GM21515 (cell line): ENCODE measurements at regions not wholly inside any gene's neighbourhood (a gene's known extent, or its start where the extent isn't known, plus 50 kb on each side); places are given as distances from the start of the nearest gene placed in this dataset.

Experiments
- ATAC-seq: cut with Tn5 transposase; IDR thresholded peaks from one replicate; pipeline ENCODE4 v1.9.1; 2021; ENCODE audit not compliant: unreplicated experiment

DNA sequence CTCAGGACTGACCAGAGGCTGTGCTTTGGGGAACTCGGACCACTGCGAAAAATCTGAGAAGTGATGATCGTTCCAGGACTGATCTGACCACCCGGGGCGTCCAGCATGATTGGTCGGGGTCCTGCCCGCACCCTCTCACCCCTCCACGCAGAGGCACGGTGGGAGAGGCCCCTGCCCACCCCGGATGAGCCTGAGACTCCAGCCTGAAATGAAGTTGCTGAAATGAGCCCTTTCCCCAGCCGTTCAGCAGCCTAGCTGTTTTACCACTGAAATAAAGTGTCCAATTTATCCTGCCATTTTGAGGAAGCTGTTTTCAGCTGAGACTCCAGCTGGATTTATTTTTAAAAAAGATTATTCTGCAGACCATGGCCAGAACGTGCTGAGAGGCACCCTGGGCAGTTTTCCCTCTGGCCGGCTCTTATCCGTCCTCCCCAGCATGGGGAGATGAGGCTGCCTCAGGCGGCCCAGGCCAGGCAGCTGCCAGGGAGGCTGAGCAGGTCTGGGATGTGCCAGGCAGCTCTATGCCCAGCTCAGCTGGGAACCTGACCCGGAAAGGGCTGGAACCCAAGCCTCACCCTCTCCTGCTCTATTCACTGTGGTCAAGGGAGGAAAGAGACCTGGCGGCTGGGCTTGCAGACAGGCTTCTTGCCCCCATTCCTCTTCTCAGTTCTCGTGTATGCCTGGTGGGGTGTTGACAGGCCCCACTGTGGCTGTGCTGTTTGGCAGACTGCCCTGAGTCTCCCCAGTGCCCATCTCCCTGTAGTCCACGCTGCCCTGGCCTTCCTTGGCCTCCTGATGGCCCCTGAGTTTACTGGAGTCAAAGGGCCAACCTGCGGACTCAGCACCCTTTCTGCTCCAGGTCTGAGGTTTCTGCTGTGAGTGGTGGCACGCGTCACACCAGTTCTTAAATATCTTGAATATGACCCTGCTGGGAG, 161.0 kb upstream of the B3GAT1 start:
- ATAC-seq: no peak

DNA sequence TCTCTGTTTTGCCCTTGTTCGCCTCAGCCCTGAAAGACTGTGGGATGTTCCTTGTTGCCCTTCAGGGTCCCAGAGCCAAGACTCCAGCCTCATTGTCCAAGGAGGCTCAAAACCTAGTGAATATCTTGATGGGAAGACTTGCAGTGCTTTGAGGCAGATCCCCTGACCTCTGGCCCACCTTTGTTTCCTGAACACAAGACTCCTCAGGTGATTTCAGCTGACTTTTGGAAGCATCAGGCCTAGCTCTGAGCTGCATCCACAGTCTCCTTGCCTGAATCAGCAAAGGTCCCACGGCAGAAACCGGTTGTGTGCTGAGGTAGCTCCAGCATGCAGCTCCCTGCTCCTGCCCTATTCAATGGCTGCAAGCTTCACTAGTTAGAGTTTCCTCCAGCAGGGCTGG, 159.3 kb upstream of the B3GAT1 start:
- ATAC-seq: no peak

DNA sequence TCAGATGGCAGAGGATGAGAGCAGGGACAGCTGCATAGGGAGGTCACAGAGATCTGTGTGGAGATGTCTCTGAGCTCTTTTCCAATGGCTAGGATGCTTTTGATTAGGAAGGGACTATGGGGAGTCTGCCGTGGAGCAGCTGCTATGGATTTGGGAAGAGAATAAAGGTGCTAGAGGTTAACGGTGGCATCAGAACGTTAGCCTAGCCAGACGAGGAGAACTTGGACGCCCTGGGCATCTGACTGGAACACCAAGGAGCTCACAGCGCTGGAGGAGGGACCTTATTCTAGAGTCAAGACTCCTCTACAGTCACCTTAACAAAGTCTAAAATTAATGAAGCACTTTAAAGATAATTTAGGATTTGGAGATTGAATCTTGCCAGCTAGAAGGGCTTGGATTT, 157.2 kb upstream of the B3GAT1 start:
- ATAC-seq: no peak

DNA sequence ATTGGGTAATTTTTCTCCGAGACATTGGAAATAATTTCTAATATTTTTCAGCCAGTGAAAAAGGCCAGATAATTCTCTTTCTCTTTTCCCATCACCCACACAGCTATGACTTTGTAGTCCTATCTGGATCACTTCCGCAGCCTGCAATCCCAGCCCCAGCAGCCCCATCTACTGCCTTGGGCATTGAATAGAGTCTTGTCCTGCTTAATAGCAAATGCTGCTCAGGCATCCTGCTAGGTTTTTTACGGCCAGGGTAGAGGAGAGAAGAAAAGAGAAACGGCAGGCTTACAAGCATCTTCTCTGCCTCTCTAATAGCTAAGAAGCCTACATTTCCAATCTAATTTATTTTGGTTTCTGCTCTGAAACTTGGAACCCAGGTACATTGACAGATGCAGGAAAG, 154.3 kb upstream of the B3GAT1 start:
- ATAC-seq: no peak

DNA sequence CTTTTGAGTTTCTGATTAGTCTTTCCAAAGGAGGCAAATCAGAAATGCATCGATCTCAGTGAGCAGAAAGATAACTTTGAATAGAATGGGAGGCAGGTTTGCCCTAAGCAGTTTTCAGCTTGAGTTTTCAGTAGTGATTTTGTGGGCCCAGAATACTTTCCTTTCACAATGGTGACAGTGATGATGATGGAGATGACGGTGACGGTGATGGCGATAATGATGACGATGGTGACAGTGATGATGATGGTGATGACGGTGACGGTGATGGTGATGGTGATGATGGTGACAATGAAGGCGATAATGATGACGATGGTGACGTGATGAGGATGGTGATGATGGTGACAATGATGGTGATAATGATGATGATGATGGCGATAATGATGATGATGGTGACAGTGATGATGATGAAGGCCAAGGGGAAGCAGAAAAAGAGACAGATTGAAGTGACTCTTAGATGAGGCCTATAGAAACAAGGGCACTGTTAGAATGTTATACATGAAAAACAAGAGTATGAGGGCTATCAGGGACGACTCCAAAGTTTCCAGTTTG, 153.4 kb upstream of the B3GAT1 start:
- no peak for ATAC-seq

DNA sequence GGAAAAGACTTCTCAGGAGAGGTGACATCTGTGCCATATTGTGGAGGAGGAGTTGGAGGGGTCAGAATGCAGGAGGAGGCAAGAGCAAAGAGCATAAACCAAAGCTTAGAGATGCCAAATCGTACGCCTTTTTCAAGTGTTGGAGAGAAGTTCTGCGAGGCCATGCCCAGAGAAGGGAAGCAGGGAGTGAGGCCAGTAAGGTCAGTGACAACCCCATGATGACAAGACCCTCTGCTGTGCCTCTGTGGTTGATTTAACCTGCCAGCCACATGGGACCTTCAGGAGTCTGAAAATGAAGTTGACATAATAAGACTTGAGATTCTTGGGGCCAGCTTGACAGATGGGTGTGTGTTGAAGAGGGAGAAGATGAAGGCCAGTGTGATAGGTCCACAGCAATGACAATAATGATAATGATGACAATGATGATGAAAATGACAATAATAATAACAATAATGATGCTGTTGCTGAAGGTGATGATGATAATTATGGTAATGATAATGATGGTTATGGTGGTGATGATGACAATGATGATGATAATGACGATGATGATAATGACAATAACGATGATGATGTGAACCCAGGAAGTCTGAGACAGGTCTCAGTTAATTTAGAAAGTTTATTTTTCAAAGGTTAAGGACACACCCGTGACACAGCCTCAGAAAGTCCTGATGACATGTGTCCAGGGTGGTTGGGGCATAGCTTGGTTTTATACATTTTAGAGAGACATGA, 152.6 kb upstream of the B3GAT1 start:
- ATAC-seq: no peak

DNA sequence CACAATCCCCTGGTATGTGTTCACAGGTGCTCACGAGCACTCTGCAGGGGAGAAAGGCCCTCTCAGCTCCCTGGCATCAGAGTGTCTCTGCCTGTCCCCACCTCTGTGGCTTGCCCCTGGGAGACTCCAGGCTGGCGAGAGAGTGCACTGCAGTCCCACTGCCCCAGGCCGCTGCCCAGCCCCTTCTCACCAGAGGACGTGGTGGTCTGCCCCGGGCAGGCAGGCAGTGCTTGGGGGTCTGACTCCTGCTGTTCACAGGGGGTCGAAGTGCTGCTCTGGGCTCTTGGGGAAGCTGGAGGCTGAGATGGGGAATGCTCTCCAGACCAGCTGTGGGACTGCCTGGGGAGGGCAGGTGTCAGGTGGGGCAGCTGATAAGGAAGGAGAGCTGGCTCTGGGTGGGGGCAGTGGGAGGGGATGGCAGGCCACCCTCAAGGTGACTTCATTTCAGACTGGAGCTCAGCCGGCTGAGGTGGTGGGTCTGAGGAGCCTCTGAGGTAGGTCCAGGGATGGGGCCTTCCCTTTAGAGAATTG, 151.0 kb upstream of the B3GAT1 start:
- no peak for ATAC-seq

DNA sequence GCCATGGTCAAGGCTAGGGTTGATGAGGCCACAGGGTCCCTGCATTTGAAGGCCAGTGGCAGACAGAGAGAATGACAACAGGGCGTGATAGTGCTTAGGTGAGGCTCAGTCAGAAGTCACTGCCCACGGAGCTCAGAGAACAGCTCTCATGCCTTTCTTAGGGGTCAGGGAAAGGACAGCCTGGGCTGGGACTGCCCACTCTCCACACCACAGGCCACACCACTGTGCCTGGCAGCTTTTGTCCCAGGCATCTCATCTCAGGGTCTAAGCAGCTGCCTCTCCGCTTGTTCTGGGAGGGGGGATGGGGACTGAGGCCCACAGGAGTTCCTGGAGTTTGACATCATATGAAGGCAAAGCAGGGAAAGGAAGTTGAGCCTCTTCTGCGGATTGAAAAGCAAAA, 150.2 kb upstream of the B3GAT1 start:
- no peak for ATAC-seq

DNA sequence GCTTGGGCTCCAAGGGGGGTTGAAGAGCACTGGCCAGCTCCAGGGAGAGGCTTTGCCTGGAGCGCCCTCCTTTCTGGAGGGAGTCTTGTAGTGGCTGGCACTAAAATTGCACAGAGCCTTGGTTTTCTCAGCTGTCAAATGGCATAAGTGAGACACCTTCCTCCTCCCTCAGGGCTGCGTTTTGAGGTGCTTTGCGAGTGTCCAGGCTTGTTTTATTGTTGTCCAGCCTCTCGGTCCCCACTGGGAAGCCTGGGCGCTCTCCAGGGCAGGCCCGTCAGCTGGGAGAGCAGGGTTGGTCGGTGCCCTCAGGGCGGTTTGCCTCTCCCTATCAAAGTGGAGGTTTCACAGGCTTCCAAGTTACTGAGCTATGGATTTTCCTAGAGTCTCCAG, 149.3 kb upstream of the B3GAT1 start:
- no peak for ATAC-seq

DNA sequence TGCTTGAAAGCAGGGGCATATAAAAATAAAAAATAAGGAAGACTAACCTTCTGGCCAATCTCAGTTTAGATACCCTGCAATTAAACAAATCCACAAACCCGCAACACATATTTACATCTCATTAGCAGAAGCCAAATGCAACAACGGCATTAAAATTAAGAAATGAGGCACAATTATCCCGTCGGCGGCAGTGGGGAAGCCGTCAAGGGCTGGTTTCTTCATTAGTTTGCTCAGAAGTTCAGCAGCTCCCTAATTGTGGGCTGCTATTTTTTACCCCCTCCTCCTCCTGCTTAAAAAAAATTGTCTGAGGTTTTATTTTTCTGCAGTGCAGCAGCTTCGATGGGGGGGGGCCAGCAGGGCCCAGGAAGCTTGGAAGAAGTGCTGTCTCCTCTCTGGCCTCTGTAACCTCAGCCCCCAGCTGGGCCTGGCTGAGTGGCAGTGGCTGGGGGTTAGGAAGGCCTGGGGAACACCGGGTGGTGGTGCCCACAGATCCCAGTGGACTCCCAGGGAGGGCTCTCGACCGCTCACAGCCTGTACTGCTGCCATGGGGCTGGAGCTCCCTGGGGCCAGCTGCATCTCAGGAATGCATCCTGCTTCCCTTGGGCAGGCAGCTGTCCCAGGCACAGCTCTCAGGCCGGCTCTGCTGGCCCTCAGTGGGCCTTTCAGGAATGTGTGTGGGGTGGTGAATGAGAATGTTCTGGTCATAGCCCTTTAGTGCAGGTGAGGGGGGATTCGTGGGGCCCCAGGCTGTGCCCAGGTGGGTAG, 148.7 kb upstream of the B3GAT1 start:
- no peak for ATAC-seq

DNA sequence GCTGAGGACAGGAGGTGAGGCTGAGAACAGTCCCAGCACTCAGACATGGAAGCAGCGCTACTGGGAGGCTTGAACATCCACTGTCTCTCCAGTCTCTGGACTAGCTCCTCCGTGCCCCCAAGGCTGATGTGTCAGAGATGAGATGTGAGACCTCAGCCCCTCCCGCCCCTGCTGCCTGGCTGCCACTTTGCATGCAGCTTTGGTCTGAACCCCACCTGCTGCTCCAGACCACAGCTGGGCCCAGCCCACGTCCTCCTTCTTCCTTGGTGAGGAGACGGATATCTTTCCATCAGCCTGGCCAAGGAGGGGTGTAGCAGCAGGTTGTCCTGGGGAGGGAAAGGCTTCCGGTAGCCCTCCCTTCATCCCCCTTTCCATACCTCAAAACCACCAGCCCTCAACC, 148.0 kb upstream of the B3GAT1 start:
- no peak for ATAC-seq

DNA sequence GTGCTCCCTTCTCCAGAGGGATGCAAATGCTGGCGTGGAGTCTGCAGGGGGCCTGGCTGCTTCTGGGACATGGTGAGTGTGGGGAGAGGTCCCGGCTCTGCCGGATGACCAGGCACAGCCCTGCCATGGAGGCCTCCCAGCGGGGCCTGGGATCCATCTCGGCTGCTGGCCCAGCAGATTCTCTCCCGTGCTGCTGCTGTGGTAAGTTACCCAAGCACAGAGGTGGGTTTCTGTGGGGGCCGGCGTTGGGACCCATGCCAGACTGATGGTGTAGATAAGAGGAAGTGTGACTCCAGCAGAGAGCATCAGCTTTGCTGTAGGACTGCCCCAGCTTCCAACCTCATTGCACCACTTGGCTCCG, 147.5 kb upstream of the B3GAT1 start:
- ATAC-seq: no peak

DNA sequence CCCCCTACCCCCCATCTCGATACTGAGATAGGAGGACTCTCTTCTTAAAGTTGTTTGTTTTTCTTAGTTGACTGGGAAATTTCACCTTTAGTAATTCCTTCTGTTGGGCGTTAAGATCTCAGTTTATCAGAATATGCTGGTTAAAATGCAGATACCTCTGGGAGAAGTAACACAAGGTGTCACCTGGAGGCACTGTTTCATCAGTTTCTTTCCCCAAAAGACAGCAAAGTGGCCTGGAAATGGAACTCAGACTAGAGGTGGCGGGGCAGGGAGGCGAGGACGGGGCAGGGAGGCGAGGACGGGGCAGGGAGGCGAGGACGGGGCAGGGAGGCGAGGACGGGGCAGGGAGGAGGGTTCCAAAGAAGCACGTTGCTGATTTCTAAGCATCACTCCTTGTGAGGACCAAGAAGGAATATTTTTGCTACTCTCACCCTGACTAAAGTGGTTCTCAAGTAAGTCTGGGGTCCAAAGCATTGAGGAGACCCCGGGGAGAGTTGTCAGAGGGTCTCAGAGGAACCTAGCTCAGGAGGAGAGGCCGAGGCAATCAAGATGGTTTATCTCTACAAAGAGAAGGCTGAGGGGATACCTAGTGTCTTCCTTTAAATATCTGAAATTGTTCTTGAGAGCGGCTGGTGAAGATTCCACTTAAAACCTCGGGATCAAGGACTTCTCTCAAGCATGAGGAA, 147.0 kb upstream of the B3GAT1 start:
- no peak for ATAC-seq

DNA sequence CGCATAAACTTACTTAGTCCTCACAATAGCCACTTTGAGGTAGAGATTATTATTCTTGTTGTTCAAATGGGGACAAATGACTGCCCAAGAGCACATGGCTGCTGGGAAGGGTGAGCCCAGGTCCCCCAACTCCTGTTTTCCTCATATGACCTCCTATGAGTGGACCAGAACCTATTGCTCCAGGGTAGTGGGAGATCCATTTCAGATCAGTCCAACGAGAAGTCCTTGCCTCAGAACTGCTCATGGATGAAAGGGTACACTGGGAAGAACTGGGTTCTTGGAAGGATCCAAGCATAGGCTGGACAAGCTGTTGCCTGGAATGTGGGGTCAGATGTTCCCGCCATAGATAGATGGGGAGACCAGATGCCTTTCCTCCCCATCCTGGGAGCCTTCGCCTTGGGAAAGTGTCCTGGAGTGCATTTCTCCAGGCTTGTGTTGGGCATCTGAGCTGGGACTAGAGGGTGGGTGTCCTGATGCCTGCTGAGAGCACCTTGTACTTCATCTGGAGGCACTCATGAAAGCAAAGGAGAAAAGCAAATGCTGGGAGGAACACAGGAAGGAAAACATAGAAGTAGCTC, 146.3 kb upstream of the B3GAT1 start:
- ATAC-seq: no peak

DNA sequence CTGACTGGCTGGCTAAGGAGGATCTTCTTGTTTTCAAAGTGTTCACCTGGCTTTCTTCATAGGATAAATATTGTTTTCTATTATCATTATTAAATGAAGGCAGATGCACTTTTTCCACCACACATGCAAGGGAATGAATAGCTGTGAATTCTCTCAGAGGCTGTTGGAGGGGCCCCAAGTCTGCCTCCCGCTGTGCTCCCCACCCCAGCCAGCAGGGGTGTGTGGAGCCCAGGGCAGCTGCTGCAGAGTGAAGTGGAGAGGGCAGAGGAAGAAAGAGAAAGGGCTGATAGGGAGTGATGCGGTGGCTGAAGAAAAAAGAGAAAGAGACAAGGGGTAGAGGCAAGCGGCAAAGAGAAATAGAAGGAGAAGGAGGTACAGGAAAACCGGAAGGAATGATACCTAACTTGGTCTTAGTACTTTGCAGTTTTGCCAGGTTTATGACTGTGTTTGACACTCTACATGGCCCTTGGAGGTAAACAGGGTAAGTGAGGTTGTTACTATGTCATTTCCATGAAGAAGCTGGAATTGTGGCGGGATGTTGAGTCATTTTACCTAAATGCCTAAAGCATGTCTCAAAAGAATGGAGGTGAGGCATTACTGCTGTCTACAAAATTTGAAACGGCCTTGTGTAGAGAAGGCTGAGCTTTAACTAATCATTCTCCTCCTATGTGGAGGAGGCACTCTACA, 145.7 kb upstream of the B3GAT1 start:
- no peak for ATAC-seq

DNA sequence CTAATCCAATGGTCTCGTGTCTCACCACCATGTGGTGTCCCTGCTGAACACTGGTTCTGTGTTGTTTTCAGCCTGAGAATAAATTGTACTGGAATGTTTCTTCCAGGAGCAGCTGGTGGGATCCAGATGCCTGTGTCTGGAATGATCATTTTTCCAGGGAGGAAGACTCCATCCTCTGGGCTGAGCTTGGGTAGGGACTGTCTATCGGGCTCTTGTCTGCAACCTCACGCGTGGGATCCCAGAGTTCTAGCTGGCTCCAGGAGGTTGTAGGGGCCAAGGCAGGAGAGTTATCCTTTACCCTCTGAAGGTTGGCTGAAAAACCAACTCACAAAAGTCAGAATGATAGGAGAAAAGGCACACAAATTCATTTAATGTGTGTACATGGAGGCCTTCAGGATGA, 144.1 kb upstream of the B3GAT1 start:
- ATAC-seq: no peak

DNA sequence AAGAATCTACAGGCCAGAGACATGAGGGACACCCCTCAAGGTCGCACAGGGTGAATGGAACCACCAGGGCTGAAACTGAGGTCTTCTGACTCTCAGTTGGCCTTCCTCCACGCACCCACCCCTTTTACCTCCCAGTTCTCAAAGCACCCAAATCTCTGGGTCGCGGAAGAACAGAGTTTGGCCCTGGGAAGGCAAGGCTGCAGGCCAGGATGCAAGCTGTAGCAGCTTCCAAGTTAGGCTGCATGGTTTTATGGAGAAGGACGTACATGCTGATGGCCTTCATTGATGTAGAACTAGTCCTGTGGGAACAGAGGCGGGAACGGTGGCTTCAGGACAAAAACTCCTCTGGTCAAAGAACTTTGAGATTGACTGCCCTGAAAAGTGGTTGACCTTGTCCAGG, 143.5 kb upstream of the B3GAT1 start:
- ATAC-seq: no peak

DNA sequence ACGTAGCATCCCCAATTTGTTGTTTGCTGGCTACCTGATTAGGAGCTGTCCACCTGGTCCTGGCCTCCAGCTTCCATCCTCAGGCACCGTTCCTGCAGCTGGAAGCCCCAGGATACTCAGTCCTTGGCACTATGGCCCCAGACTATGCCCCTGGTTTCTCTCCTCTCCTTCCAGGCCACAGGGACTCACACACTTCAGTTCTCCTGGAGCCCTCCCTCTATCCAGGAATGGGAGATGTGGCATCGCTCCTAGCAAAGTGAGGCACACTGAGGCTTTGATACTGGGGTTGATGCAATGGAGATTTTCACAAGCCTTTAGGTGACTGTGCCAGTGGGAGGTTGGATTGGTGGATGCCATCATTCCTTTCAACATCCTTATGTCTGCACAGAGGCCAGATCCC, 142.8 kb upstream of the B3GAT1 start:
- ATAC-seq: no peak

DNA sequence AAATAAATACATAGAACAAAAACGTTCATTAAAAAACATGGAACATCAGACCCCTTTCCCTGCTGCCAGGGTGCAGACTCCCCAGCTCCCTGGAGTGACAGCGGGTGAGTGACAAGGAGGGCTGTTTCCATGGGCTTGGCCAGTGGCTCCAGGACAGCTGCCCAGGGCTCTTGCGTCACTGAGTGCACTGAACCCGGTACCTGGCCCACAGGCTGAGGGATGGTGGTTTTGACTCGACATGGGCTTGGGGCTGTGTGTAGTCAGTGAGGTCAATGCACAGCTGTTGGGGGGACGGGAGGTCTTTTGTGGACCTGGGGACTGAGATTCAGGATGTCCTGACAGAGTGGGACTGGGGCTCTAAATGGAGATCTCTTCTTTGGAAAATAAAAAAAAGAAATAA, 142.1 kb upstream of the B3GAT1 start:
- ATAC-seq: no peak

DNA sequence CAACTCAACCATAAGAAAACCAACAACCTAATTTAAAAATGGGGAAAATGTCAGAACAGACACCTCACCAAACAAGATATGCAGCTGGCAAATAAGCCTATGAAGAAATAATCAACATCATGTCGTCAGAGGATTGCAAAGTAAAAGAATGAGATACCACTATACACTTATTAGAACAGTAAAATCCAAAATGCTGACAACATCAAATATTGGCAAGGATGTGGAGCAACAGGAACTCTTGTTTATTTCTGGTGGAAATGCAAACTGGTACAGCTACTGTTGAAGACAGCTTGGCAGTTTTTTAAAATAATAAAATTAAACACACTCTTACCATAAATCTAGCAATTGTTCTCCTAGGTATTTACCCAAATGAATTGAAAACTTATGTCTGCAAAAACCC, 140.7 kb upstream of the B3GAT1 start:
- ATAC-seq: no peak
